ENCODE measurements at regions not wholly inside any gene's neighbourhood (a gene's known extent, or its start where the extent isn't known, plus 50 kb on each side); places are given as distances from the start of the nearest gene placed in this dataset.
A peak's percentile ranks its signal among the peaks of the same experiment; 100 is the strongest.

GRCh38 chr10:61559615-61560014, 103.1 kb upstream of the CABCOCO1 start:
- Histone ChIP-seq H3K9me3 (ENCODE audit: low read depth) (no peaks in the 10 kb centered on the region), H3K36me3 (ENCODE audit: low read depth) (no peaks in the 10 kb centered on the region), H3K4me1 (ENCODE audit: insufficient read depth) (no peaks in the 10 kb centered on the region), H2AFZ (peak overlapping the region; percentile 40; the same call in 1 of the 2 replicates), H3K79me2 (ENCODE audit: insufficient read depth) (no peaks in the 10 kb centered on the region), H3K4me3 (no peak overlapping the region), H3K9ac (no peak overlapping the region), H3K27me3 (replicated peaks; ENCODE audit: insufficient read depth) (no peaks in the 10 kb centered on the region), H4K20me1 (ENCODE audit: insufficient read depth) (no peaks in the 10 kb centered on the region), H3K9me2 (ENCODE audit: insufficient read depth) (no peaks in the 10 kb centered on the region; the same call in 1 of the 2 replicates), H3K27ac (no peak overlapping the region), H3K4me2 (ENCODE audit: unreplicated experiment) (no peak overlapping the region), H3F3A (ENCODE audit: insufficient read depth) (no peaks in the 10 kb centered on the region)
- in situ Hi-C loops (cut with MboI) = no loop called here
- TF ChIP-seq EZH2phosphoT487 (IDR thresholded peaks at IDR 0.05; ENCODE audit: insufficient read depth, low read depth) = no peak
- no peak for TF ChIP-seq EZH2 (IDR thresholded peaks at IDR 0.05; ENCODE audit: insufficient read depth, poor library complexity, severe bottlenecking)
- no peak for DNase-seq

GRCh38 chr10:61558188-61558587, 104.5 kb upstream of the CABCOCO1 start:
- H3K9ac ChIP-seq = no peak overlapping the region
- no peak overlapping the region for H3K4me2 ChIP-seq (ENCODE audit: unreplicated experiment)
- H3K27ac ChIP-seq = no peak overlapping the region
- no peaks in the 10 kb centered on the region for H3F3A ChIP-seq (ENCODE audit: insufficient read depth)
- no peaks in the 10 kb centered on the region for H4K20me1 ChIP-seq (ENCODE audit: insufficient read depth)
- in situ Hi-C loops (cut with MboI) = no loop called here
- no peaks in the 10 kb centered on the region for H3K4me1 ChIP-seq (ENCODE audit: insufficient read depth)
- H2AFZ ChIP-seq = no peak overlapping the region
- no peaks in the 10 kb centered on the region; the same call in 1 of the 2 replicates for H3K9me2 ChIP-seq (ENCODE audit: insufficient read depth)
- no peaks in the 10 kb centered on the region for H3K79me2 ChIP-seq (ENCODE audit: insufficient read depth)
- no peak overlapping the region for H3K4me3 ChIP-seq
- no peak for DNase-seq
- H3K36me3 ChIP-seq (ENCODE audit: low read depth) = no peaks in the 10 kb centered on the region
- TF ChIP-seq EZH2phosphoT487 (IDR thresholded peaks at IDR 0.05; ENCODE audit: insufficient read depth, low read depth) (no peak), EZH2 (IDR thresholded peaks at IDR 0.05; ENCODE audit: insufficient read depth, poor library complexity, severe bottlenecking) (no peak)
- no peaks in the 10 kb centered on the region for H3K9me3 ChIP-seq (ENCODE audit: low read depth)
- 59 to 64% methylated on average over 3 of the region's 3 CpGs for whole genome bisulfite sequencing, 2 experiments (ENCODE audit: low coverage in 1 of 2, low lambda C conversion rate in 2 of 2, missing lambda C conversion rate in 2 of 2)
- no peaks in the 10 kb centered on the region for H3K27me3 ChIP-seq (replicated peaks; ENCODE audit: insufficient read depth)

GRCh38 chr10:61554925-61555324, 101.7 kb upstream of the TMEM26 start:
- Histone ChIP-seq H3K27me3 (replicated peaks; ENCODE audit: insufficient read depth) (no peaks in the 10 kb centered on the region), H3K79me2 (ENCODE audit: insufficient read depth) (no peaks in the 10 kb centered on the region), H3K27ac (no peak overlapping the region), H3K4me1 (ENCODE audit: insufficient read depth) (no peaks in the 10 kb centered on the region), H3K4me2 (ENCODE audit: unreplicated experiment) (no peak overlapping the region), H3K36me3 (ENCODE audit: low read depth) (no peaks in the 10 kb centered on the region), H4K20me1 (ENCODE audit: insufficient read depth) (no peaks in the 10 kb centered on the region), H3K9me3 (ENCODE audit: low read depth) (no peaks in the 10 kb centered on the region), H3K4me3 (no peak overlapping the region), H3F3A (ENCODE audit: insufficient read depth) (no peaks in the 10 kb centered on the region), H2AFZ (no peak overlapping the region), H3K9me2 (ENCODE audit: insufficient read depth) (no peaks in the 10 kb centered on the region; the same call in none of the 2 replicates), H3K9ac (no peak overlapping the region)
- in situ Hi-C loops (cut with MboI) = no loop called here
- DNase-seq = no peak
- 76 to 78% methylated on average over 5 of the region's 5 CpGs for WGBS, 2 experiments (ENCODE audit: low coverage in 1 of 2, low lambda C conversion rate in 2 of 2, missing lambda C conversion rate in 2 of 2)
- no peak for TF ChIP-seq EZH2phosphoT487 (IDR thresholded peaks at IDR 0.05; ENCODE audit: insufficient read depth, low read depth)
- TF ChIP-seq EZH2 (IDR thresholded peaks at IDR 0.05; ENCODE audit: insufficient read depth, poor library complexity, severe bottlenecking) = no peak

- Histone ChIP-seq H3K9me2 (ENCODE audit: insufficient read depth) (no peaks in the 10 kb centered on the region; the same call in 1 of the 2 replicates), H2AFZ (no peak overlapping the region), H3K9ac (no peak overlapping the region), H3K27ac (no peak overlapping the region), H3K27me3 (replicated peaks; ENCODE audit: insufficient read depth) (no peaks in the 10 kb centered on the region), H4K20me1 (ENCODE audit: insufficient read depth) (no peaks in the 10 kb centered on the region), H3K4me3 (no peak overlapping the region), H3K36me3 (ENCODE audit: low read depth) (no peaks in the 10 kb centered on the region), H3K4me1 (ENCODE audit: insufficient read depth) (no peaks in the 10 kb centered on the region), H3K9me3 (ENCODE audit: low read depth) (no peaks in the 10 kb centered on the region), H3F3A (ENCODE audit: insufficient read depth) (no peaks in the 10 kb centered on the region), H3K4me2 (ENCODE audit: unreplicated experiment) (no peak overlapping the region), H3K79me2 (ENCODE audit: insufficient read depth) (no peaks in the 10 kb centered on the region)
- no peak for TF ChIP-seq EZH2phosphoT487 (IDR thresholded peaks at IDR 0.05; ENCODE audit: insufficient read depth, low read depth)
- TF ChIP-seq EZH2 (IDR thresholded peaks at IDR 0.05; ENCODE audit: insufficient read depth, poor library complexity, severe bottlenecking) = no peak
- no peak for DNase-seq
- 57 to 70% methylated on average over 3 of the region's 3 CpGs for WGBS, 2 experiments (ENCODE audit: low coverage in 1 of 2, low lambda C conversion rate in 2 of 2, missing lambda C conversion rate in 2 of 2)
- in situ Hi-C loops (cut with MboI) = no loop called here
Observed at GRCh38 chr10:61549861-61550260, 96.7 kb upstream of the TMEM26 start.

- no peak for DNase-seq
- Histone ChIP-seq H3F3A (ENCODE audit: insufficient read depth) (no peaks in the 10 kb centered on the region), H3K4me1 (ENCODE audit: insufficient read depth) (no peaks in the 10 kb centered on the region), H3K79me2 (ENCODE audit: insufficient read depth) (no peaks in the 10 kb centered on the region), H3K9me3 (ENCODE audit: low read depth) (no peaks in the 10 kb centered on the region), H3K36me3 (ENCODE audit: low read depth) (no peaks in the 10 kb centered on the region), H3K27ac (no peak overlapping the region), H4K20me1 (ENCODE audit: insufficient read depth) (no peaks in the 10 kb centered on the region), H3K9me2 (ENCODE audit: insufficient read depth) (no peaks in the 10 kb centered on the region; the same call in 1 of the 2 replicates), H3K27me3 (replicated peaks; ENCODE audit: insufficient read depth) (no peaks in the 10 kb centered on the region), H2AFZ (peak overlapping the region; percentile 34; the same call in 1 of the 2 replicates), H3K9ac (no peak overlapping the region), H3K4me3 (no peak overlapping the region), H3K4me2 (ENCODE audit: unreplicated experiment) (no peak overlapping the region)
- in situ Hi-C loops (cut with MboI) = no loop called here
- TF ChIP-seq EZH2 (IDR thresholded peaks at IDR 0.05; ENCODE audit: insufficient read depth, poor library complexity, severe bottlenecking) (no peak), EZH2phosphoT487 (IDR thresholded peaks at IDR 0.05; ENCODE audit: insufficient read depth, low read depth) (no peak)
- WGBS, 2 experiments (ENCODE audit: low coverage in 1 of 2, low lambda C conversion rate in 2 of 2, missing lambda C conversion rate in 2 of 2) = 39 to 43% methylated on average over 4 of the region's 4 CpGs
Observed at GRCh38 chr10:61548364-61548763, 95.2 kb upstream of the TMEM26 start.
